Liver (tissue), 8 donors: ENCODE measurements at regions not wholly inside any gene's neighbourhood (a gene's known extent, or its start where the extent isn't known, plus 50 kb on each side); places are given as distances from the start of the nearest gene placed in this dataset.

Experiments used
- DNase-seq: peaks from one replicate; pipeline ENCODE4 v3.0.0-alpha.2; 2017; ENCODE audit warnings: low spot score
- H3K27ac ChIP-seq, 2 donors: one replicate each; pipeline ENCODE4 v1.7.0; 2013; ENCODE audit warnings: inconsistent platforms in 2 of 2, low read length in 2 of 2, control low read depth in 1 of 2, low read depth in 1 of 2, mild to moderate bottlenecking in 1 of 2
- H3K27me3 ChIP-seq, 4 donors: one replicate each; pipeline versions ENCODE4 v1.6.1 to v1.7.0; 2013; ENCODE audit warnings: low read length in 3 of 4, inconsistent platforms in 1 of 4, mild to moderate bottlenecking in 1 of 4, moderate library complexity in 1 of 4; ENCODE audit not compliant: control insufficient read depth in 4 of 4, insufficient read depth in 4 of 4
- H3K36me3 ChIP-seq, 4 donors: one replicate each; pipeline versions ENCODE4 v1.6.1 to v1.7.0; 2013; ENCODE audit warnings: low read length in 3 of 4, mild to moderate bottlenecking in 3 of 4, low read depth in 1 of 4, moderate library complexity in 1 of 4; ENCODE audit not compliant: control insufficient read depth in 4 of 4, insufficient read depth in 3 of 4
- H3K4me1 ChIP-seq, 4 donors: one replicate each; pipeline versions ENCODE4 v1.6.1 to v1.7.0; 2013; ENCODE audit warnings: low read length in 3 of 4, mild to moderate bottlenecking in 3 of 4, moderate library complexity in 1 of 4; ENCODE audit not compliant: control insufficient read depth in 4 of 4, insufficient read depth in 4 of 4
- H3K4me3 ChIP-seq, 3 donors: one replicate each; pipeline versions ENCODE4 v1.6.1 to v1.7.0; 2013; ENCODE audit warnings: low read length in 3 of 3, control low read depth in 1 of 3, low read depth in 1 of 3, mild to moderate bottlenecking in 1 of 3
- H3K9ac ChIP-seq, 2 donors: one replicate each; pipeline ENCODE4 v1.7.0; 2013; ENCODE audit warnings: low read length in 2 of 2, mild to moderate bottlenecking in 2 of 2, moderate library complexity in 2 of 2, control low read depth in 1 of 2, low read depth in 1 of 2
- H3K9me3 ChIP-seq, 4 donors: one replicate each; pipeline versions ENCODE4 v1.6.1 to v1.7.0; 2013; ENCODE audit warnings: low read length in 3 of 4; ENCODE audit not compliant: control insufficient read depth in 4 of 4
- EGR1 ChIP-seq, 2 donors: IDR thresholded peaks; 2 replicates each; pipeline ENCODE4 v1.6.1; 2016 to 2018; ENCODE audit warnings: antibody characterized with exemption in 2 of 2, low read depth in 2 of 2
- FOXA1 ChIP-seq: IDR thresholded peaks from 2 replicates; pipeline ENCODE4 v1.6.1; 2016; ENCODE audit warnings: antibody characterized with exemption
- FOXA2 ChIP-seq: IDR thresholded peaks from 2 replicates; pipeline ENCODE4 v1.6.1; 2016; ENCODE audit warnings: antibody characterized with exemption
- GABPA ChIP-seq, 2 donors: IDR thresholded peaks in 1 of 2; conservative IDR thresholded peaks in 1 of 2; 2 replicates each; pipeline ENCODE4 v1.6.1; 2016; ENCODE audit warnings: antibody characterized with exemption in 2 of 2, mild to moderate bottlenecking in 1 of 2, moderate library complexity in 1 of 2
- HNF4A ChIP-seq, 2 donors: conservative IDR thresholded peaks; 2 replicates each; pipeline ENCODE4 v1.6.1; 2016; ENCODE audit warnings: antibody characterized with exemption in 2 of 2, mild to moderate bottlenecking in 2 of 2
- HNF4G ChIP-seq: IDR thresholded peaks from 2 replicates; pipeline ENCODE4 v1.6.1; 2016; ENCODE audit warnings: antibody characterized with exemption
- MAX ChIP-seq: IDR thresholded peaks from 2 replicates; pipeline ENCODE4 v1.6.1; 2016; ENCODE audit warnings: antibody characterized with exemption
- NR2F2 ChIP-seq: IDR thresholded peaks from 2 replicates; pipeline ENCODE4 v1.6.1; 2016; ENCODE audit warnings: antibody characterized with exemption
- RAD21 ChIP-seq, 2 donors: IDR thresholded peaks; 2 replicates each; pipeline ENCODE4 v1.6.1; 2016; ENCODE audit warnings: antibody characterized with exemption in 2 of 2, mild to moderate bottlenecking in 2 of 2
- RXRA ChIP-seq, 2 donors: IDR thresholded peaks; 2 replicates each; pipeline ENCODE4 v1.6.1; 2017 to 2018; ENCODE audit warnings: antibody characterized with exemption in 2 of 2, mild to moderate bottlenecking in 1 of 2
- SP1 ChIP-seq: IDR thresholded peaks from 2 replicates; pipeline ENCODE4 v1.6.1; 2018; ENCODE audit warnings: antibody characterized with exemption, mild to moderate bottlenecking
- YY1 ChIP-seq: IDR thresholded peaks from 2 replicates; pipeline ENCODE4 v1.6.1; 2016; ENCODE audit warnings: antibody characterized with exemption, mild to moderate bottlenecking
- WGBS: extraction: QIAGEN DNeasy Blood & Tissue Kit; methylation state at CpG from one replicate; pipeline ENCODE4 v1.1.7; 2013; 5-methylcytosine and 5-hydroxymethylcytosine counted together
- TF ChIP-seq, protein P1 (sequence below): IDR thresholded peaks from 2 replicates; pipeline ENCODE4 v1.6.1; 2016; ENCODE audit warnings: antibody characterized with exemption, mild to moderate bottlenecking
- TF ChIP-seq, protein P2 (sequence below): IDR thresholded peaks from 2 replicates; pipeline ENCODE4 v1.6.1; 2016; ENCODE audit warnings: antibody characterized with exemption
- TF ChIP-seq, protein P3 (sequence below): IDR thresholded peaks from 2 replicates; pipeline ENCODE4 v1.6.1; 2016; ENCODE audit warnings: antibody characterized with exemption
- TF ChIP-seq, protein P4 (sequence below): fragments of 150-350 bp; IDR thresholded peaks from 2 replicates; pipeline ENCODE4 v1.5.1; 2017; ENCODE audit warnings: improper control_type of control experiment, low read depth, low read length; ENCODE audit not compliant: missing input control
- donor health status: healthy.
- donor health status: healthy.
- donor health status: healthy.
- donor health status: healthy.
- donor health status: healthy.

DNA sequence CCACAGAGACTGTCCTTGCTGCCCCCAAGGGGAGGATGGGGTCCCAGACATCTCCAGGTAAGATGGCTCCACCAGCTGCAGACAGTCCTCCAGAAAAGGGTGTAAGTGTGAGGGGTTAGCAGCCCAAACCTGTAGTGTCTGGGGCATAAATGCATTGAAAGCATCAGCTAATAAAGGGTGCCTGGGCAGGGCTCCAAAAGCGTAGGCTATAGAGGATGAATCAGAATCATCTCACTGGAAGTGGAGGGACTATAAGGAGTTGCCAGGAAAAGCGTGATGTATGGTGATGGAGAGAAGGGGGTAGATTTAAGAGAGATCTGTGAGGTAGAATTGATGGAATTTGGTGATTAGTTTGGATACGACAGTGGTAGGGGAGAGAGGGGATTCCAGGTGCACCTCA, 79.9 kb upstream of the ONECUT1 start (continued):
- TF ChIP-seq FOXA2, result no peak
- TF ChIP-seq RAD21 (IDR thresholded peaks at IDR 0.05), result no peak
- TF ChIP-seq HNF4G, result no peak

GRCh38 chr15:52866698-52867097, 76.6 kb upstream of the ONECUT1 start:
- TF ChIP-seq, protein P1, sequence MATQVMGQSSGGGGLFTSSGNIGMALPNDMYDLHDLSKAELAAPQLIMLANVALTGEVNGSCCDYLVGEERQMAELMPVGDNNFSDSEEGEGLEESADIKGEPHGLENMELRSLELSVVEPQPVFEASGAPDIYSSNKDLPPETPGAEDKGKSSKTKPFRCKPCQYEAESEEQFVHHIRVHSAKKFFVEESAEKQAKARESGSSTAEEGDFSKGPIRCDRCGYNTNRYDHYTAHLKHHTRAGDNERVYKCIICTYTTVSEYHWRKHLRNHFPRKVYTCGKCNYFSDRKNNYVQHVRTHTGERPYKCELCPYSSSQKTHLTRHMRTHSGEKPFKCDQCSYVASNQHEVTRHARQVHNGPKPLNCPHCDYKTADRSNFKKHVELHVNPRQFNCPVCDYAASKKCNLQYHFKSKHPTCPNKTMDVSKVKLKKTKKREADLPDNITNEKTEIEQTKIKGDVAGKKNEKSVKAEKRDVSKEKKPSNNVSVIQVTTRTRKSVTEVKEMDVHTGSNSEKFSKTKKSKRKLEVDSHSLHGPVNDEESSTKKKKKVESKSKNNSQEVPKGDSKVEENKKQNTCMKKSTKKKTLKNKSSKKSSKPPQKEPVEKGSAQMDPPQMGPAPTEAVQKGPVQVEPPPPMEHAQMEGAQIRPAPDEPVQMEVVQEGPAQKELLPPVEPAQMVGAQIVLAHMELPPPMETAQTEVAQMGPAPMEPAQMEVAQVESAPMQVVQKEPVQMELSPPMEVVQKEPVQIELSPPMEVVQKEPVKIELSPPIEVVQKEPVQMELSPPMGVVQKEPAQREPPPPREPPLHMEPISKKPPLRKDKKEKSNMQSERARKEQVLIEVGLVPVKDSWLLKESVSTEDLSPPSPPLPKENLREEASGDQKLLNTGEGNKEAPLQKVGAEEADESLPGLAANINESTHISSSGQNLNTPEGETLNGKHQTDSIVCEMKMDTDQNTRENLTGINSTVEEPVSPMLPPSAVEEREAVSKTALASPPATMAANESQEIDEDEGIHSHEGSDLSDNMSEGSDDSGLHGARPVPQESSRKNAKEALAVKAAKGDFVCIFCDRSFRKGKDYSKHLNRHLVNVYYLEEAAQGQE, result no peak
- TF ChIP-seq FOXA1, result no peak
- TF ChIP-seq NR2F2, result no peak
- no peak for TF ChIP-seq EGR1 (IDR thresholded peaks at IDR 0.05; ENCODE audit: low read depth in 2 of 2)
- TF ChIP-seq, protein P2, sequence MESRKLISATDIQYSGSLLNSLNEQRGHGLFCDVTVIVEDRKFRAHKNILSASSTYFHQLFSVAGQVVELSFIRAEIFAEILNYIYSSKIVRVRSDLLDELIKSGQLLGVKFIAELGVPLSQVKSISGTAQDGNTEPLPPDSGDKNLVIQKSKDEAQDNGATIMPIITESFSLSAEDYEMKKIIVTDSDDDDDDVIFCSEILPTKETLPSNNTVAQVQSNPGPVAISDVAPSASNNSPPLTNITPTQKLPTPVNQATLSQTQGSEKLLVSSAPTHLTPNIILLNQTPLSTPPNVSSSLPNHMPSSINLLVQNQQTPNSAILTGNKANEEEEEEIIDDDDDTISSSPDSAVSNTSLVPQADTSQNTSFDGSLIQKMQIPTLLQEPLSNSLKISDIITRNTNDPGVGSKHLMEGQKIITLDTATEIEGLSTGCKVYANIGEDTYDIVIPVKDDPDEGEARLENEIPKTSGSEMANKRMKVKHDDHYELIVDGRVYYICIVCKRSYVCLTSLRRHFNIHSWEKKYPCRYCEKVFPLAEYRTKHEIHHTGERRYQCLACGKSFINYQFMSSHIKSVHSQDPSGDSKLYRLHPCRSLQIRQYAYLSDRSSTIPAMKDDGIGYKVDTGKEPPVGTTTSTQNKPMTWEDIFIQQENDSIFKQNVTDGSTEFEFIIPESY, result no peak
- TF ChIP-seq, protein P3, sequence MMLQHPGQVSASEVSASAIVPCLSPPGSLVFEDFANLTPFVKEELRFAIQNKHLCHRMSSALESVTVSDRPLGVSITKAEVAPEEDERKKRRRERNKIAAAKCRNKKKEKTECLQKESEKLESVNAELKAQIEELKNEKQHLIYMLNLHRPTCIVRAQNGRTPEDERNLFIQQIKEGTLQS, result no peak
- no peak for TF ChIP-seq SP1
- no peak for TF ChIP-seq YY1
- TF ChIP-seq HNF4A (conservative IDR thresholded peaks at IDR 0.05), result no peak
- TF ChIP-seq MAX, result no peak
- TF ChIP-seq, protein P4, sequence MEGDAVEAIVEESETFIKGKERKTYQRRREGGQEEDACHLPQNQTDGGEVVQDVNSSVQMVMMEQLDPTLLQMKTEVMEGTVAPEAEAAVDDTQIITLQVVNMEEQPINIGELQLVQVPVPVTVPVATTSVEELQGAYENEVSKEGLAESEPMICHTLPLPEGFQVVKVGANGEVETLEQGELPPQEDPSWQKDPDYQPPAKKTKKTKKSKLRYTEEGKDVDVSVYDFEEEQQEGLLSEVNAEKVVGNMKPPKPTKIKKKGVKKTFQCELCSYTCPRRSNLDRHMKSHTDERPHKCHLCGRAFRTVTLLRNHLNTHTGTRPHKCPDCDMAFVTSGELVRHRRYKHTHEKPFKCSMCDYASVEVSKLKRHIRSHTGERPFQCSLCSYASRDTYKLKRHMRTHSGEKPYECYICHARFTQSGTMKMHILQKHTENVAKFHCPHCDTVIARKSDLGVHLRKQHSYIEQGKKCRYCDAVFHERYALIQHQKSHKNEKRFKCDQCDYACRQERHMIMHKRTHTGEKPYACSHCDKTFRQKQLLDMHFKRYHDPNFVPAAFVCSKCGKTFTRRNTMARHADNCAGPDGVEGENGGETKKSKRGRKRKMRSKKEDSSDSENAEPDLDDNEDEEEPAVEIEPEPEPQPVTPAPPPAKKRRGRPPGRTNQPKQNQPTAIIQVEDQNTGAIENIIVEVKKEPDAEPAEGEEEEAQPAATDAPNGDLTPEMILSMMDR, result no peak
- no peak for TF ChIP-seq GABPA (IDR thresholded peaks at IDR 0.05 in 1 of 2, conservative IDR thresholded peaks at IDR 0.05 in 1 of 2)
- no peak for TF ChIP-seq HNF4G
- TF ChIP-seq FOXA2, result no peak
- no peak for TF ChIP-seq RXRA (IDR thresholded peaks at IDR 0.05)

More at GRCh38 chr15:52866698-52867097, 76.6 kb upstream of the ONECUT1 start:
- no peaks in the 10 kb centered on the region for H3K4me1 ChIP-seq
- no peak overlapping the region for H3K9ac ChIP-seq
- H3K4me3 ChIP-seq, result no peak overlapping the region
- H3K27ac ChIP-seq, result no peak overlapping the region
- H3K27me3 ChIP-seq, result no peaks in the 10 kb centered on the region
- 83% methylated on average over 5 of the region's 5 CpGs for WGBS
- no peaks in the 10 kb centered on the region for H3K36me3 ChIP-seq
- H3K9me3 ChIP-seq, result no peaks in the 10 kb centered on the region
- no peak for DNase-seq
